ENCODE measurements at regions not wholly inside any gene's neighbourhood (a gene's known extent, or its start where the extent isn't known, plus 50 kb on each side); places are given as distances from the start of the nearest gene placed in this dataset.

DNA sequence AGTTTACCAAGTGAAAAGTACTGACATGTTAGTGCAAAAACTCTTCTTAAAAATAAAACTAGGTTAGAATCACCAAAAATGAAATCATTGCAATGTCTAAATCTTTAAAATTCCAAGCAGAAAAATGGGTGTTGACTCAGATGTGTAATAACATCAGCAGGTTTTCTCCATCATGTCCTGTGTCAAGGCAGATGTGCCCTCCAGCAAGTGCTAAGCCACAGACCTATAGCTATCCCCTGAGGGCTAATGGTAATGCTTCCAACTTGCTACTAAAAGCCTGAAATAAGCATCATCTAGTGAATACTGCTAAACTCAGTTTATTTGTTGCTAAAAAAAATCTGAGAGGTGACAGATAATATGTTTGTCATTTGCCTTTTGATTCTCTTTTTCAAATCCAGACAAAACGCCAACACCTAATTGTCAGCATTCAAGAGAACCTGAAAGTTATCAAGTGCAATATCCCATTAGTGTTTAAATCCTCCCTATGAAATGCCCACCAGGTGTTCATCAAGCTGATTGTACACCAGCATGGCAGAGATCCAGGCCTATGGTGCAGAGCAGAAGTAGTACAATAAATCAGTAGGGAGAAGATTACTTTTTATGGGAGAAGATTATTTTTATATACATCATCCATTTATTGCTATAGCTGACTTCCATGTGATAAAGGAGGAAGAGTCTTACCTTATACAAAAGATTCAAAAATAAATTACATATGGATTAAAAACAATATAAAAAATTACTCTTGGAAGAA is 55.1 kb upstream of the SYT9 start:
- Histone ChIP-seq H3K4me1 (ENCODE audit: control insufficient read depth in 1 of 2, insufficient read depth in 2 of 2, low read length in 2 of 2) (no peaks in the 10 kb centered on the region), H3K4ac (ENCODE audit: low read depth, low read length) (no peak overlapping the region), H3K27me3 (ENCODE audit: insufficient read depth, low read length) (no peaks in the 10 kb centered on the region), H2BK120ac (ENCODE audit: insufficient read depth, low read length, poor library complexity) (no peak overlapping the region), H3K4me3 (ENCODE audit: low read depth, low read length) (no peak overlapping the region), H3K9me3 (ENCODE audit: insufficient read depth, low read depth, low read length) (no peaks in the 10 kb centered on the region), H3K36me3 (ENCODE audit: control insufficient read depth in 1 of 2, insufficient read depth in 2 of 2, low read length in 2 of 2) (no peaks in the 10 kb centered on the region), H2AFZ (ENCODE audit: insufficient read depth, low read length, poor library complexity) (no peak overlapping the region), H4K8ac (ENCODE audit: low read depth, low read length) (no peak overlapping the region), H3K79me1 (ENCODE audit: low read length) (no peaks in the 10 kb centered on the region), H3K27ac (ENCODE audit: low read depth, low read length) (no peak overlapping the region), H3K4me2 (ENCODE audit: low read length) (no peak overlapping the region), H3K23ac (ENCODE audit: low read length) (no peak overlapping the region), H2AK5ac (ENCODE audit: low read length) (no peak overlapping the region), H2BK5ac (ENCODE audit: low read depth, low read length, poor library complexity) (no peak overlapping the region), H3K9ac (ENCODE audit: low read length) (no peak overlapping the region), H3K79me2 (ENCODE audit: control insufficient read depth, insufficient read depth, low read length, poor library complexity) (no peaks in the 10 kb centered on the region), H3K14ac (ENCODE audit: low read length) (no peak overlapping the region), H4K12ac (ENCODE audit: low read depth, low read length) (no peak overlapping the region), H4K91ac (ENCODE audit: low read depth, low read length) (no peak overlapping the region), H3K18ac (ENCODE audit: low read length) (no peak overlapping the region), H2BK12ac (ENCODE audit: low read length) (no peak overlapping the region)
- peak in 1 of 2 donors; percentile 27 for DNase-seq
- WGBS (ENCODE audit: extremely low coverage, insufficient coverage, insufficient read length) = no CpG with 5 or more reads among the region's 1 CpG

DNA sequence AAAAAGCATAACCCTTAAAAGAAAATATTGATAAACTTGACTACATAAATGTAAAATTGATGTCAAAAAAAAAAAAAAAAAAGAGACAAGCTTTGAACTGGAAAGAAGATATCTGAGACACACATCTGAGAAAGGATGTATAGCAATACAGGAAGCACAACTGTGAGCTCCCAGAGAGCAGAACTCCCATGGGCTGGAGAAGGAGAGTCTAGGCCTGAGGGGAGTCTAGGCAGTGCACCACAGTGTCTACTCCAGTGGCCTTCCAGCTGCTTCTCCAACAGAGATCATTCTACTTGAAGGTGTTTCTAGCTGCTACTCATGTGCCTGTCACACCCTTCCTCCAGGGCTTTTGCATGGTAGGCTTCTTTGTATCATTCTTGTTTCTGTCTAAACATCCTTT is 54.2 kb upstream of the SYT9 start:
- Histone ChIP-seq H2BK5ac (ENCODE audit: low read depth, low read length, poor library complexity) (no peak overlapping the region), H2AFZ (ENCODE audit: insufficient read depth, low read length, poor library complexity) (no peak overlapping the region), H3K79me1 (ENCODE audit: low read length) (no peaks in the 10 kb centered on the region), H3K4me2 (ENCODE audit: low read length) (no peak overlapping the region), H4K91ac (ENCODE audit: low read depth, low read length) (no peak overlapping the region), H3K9me3 (ENCODE audit: insufficient read depth, low read depth, low read length) (no peaks in the 10 kb centered on the region), H3K4ac (ENCODE audit: low read depth, low read length) (no peak overlapping the region), H3K27ac (ENCODE audit: low read depth, low read length) (no peak overlapping the region), H3K79me2 (ENCODE audit: control insufficient read depth, insufficient read depth, low read length, poor library complexity) (no peaks in the 10 kb centered on the region), H3K18ac (ENCODE audit: low read length) (no peak overlapping the region), H2BK120ac (ENCODE audit: insufficient read depth, low read length, poor library complexity) (no peak overlapping the region), H3K4me3 (ENCODE audit: low read depth, low read length) (no peak overlapping the region), H2BK12ac (ENCODE audit: low read length) (no peak overlapping the region), H3K23ac (ENCODE audit: low read length) (no peak overlapping the region), H3K9ac (ENCODE audit: low read length) (no peak overlapping the region), H4K8ac (ENCODE audit: low read depth, low read length) (no peak overlapping the region), H3K14ac (ENCODE audit: low read length) (no peak overlapping the region), H2AK5ac (ENCODE audit: low read length) (no peak overlapping the region), H3K27me3 (ENCODE audit: insufficient read depth, low read length) (no peaks in the 10 kb centered on the region), H4K12ac (ENCODE audit: low read depth, low read length) (no peak overlapping the region), H3K4me1 (ENCODE audit: control insufficient read depth in 1 of 2, insufficient read depth in 2 of 2, low read length in 2 of 2) (no peaks in the 10 kb centered on the region), H3K36me3 (ENCODE audit: control insufficient read depth in 1 of 2, insufficient read depth in 2 of 2, low read length in 2 of 2) (no peaks in the 10 kb centered on the region)
- DNase-seq = no peak

Data from trophoblast cell (in vitro differentiated cells and primary cell).